ENCODE measurements at regions not wholly inside any gene's neighbourhood (a gene's known extent, or its start where the extent isn't known, plus 50 kb on each side); places are given as distances from the start of the nearest gene placed in this dataset.

GRCh38 chr5:157923765-157924164 is 64.8 kb upstream of the CLINT1 start:
- DNase-seq = no peak
- 73 to 83% methylated on average over 3 of the region's 3 CpGs for WGBS, 2 donors
- H3K9me3 ChIP-seq = no peaks in the 10 kb centered on the region
- H3K4me3 ChIP-seq = no peak overlapping the region
- no peak for TF ChIP-seq CTCF (IDR thresholded peaks at IDR 0.05)
- TF ChIP-seq POLR2A (IDR thresholded peaks at IDR 0.05) = no peak
- no peaks in the 10 kb centered on the region for H3K27me3 ChIP-seq
- no peak overlapping the region for H3K27ac ChIP-seq
- H3K4me1 ChIP-seq = no peaks in the 10 kb centered on the region
- intact Hi-C loops (cut with DNase I; ENCODE audit: low total_unique reads) = no loop called here
- H3K36me3 ChIP-seq (ENCODE audit: low read depth, missing control alignments) = no peaks in the 10 kb centered on the region

DNA sequence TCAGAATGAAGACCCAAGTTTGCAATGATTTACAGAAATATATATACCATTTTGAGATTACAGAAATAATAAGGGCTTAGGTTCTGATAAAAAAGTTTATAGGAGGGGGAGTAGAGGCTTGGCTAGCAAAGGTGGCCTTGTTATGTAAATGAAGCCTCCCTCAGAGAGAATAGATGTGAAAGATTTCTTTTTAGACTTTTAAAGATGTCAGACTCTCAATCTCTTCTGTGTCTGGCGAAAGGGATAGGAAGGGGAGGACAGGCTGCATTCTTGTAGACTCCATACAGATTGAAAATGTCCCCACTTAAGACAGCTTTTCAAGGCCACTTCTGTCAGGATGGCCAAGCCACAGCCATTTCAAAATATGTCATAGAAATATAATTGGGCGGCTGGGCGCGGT is 63.1 kb upstream of the CLINT1 start:
- WGBS, 2 donors = 84 to 94% methylated on average over 4 of the region's 4 CpGs
- DNase-seq = no peak
- Histone ChIP-seq H3K4me1 (peaks cover 11% of the 10 kb centered on the region), H3K27ac (no peak overlapping the region), H3K36me3 (ENCODE audit: low read depth, missing control alignments) (no peaks in the 10 kb centered on the region), H3K9me3 (no peaks in the 10 kb centered on the region), H3K4me3 (no peak overlapping the region), H3K27me3 (no peaks in the 10 kb centered on the region)
- TF ChIP-seq POLR2A (IDR thresholded peaks at IDR 0.05) (no peak), CTCF (IDR thresholded peaks at IDR 0.05) (no peak)
- intact Hi-C loops (cut with DNase I; ENCODE audit: low total_unique reads) = no loop called here

DNA sequence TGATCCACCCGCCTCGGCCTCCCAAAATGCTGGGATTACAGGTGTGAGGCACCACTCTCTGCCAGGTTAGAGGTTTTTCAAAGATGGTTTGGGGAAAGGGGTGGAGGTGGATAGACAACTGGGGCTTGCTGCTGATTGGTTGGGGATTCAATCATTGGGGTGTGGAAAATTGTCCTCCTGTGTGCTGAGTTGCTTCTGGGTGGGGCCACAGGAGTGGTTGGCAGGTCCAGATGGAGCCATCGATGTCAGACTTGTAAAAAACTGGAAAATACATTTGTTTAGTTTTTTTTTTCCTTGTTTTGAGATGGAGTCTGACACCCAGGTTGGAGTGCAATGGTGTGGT is 61.9 kb upstream of the CLINT1 start:
- Histone ChIP-seq H3K27me3 (no peaks in the 10 kb centered on the region), H3K36me3 (ENCODE audit: low read depth, missing control alignments) (no peaks in the 10 kb centered on the region), H3K4me1 (peaks cover 18% of the 10 kb centered on the region), H3K4me3 (no peak overlapping the region), H3K9me3 (no peaks in the 10 kb centered on the region), H3K27ac (no peak overlapping the region)
- intact Hi-C loops (cut with DNase I; ENCODE audit: low total_unique reads) = no loop called here
- TF ChIP-seq CTCF (IDR thresholded peaks at IDR 0.05) = no peak
- no peak for TF ChIP-seq POLR2A (IDR thresholded peaks at IDR 0.05)
- DNase-seq = no peak
- 93 to 94% methylated on average over 3 of the region's 3 CpGs for WGBS, 2 donors

GRCh38 chr5:157918811-157919742 is 60.1 kb upstream of the CLINT1 start:
- WGBS, 2 donors = 67 to 83% methylated on average over 19 of the region's 19 CpGs
- Histone ChIP-seq H3K36me3 (ENCODE audit: low read depth, missing control alignments) (no peaks in the 10 kb centered on the region), H3K9me3 (no peaks in the 10 kb centered on the region), H3K4me1 (peaks cover 23% of the 10 kb centered on the region), H3K27ac (no peak overlapping the region), H3K4me3 (no peak overlapping the region), H3K27me3 (no peaks in the 10 kb centered on the region)
- TF ChIP-seq CTCF (IDR thresholded peaks at IDR 0.05) (no peak), POLR2A (IDR thresholded peaks at IDR 0.05) (no peak)
- intact Hi-C loops (cut with DNase I; ENCODE audit: low total_unique reads) = no loop called here
- DNase-seq = no peak
